ENCODE measurements at regions not wholly inside any gene's neighbourhood (a gene's known extent, or its start where the extent isn't known, plus 50 kb on each side); places are given as distances from the start of the nearest gene placed in this dataset.

DNA sequence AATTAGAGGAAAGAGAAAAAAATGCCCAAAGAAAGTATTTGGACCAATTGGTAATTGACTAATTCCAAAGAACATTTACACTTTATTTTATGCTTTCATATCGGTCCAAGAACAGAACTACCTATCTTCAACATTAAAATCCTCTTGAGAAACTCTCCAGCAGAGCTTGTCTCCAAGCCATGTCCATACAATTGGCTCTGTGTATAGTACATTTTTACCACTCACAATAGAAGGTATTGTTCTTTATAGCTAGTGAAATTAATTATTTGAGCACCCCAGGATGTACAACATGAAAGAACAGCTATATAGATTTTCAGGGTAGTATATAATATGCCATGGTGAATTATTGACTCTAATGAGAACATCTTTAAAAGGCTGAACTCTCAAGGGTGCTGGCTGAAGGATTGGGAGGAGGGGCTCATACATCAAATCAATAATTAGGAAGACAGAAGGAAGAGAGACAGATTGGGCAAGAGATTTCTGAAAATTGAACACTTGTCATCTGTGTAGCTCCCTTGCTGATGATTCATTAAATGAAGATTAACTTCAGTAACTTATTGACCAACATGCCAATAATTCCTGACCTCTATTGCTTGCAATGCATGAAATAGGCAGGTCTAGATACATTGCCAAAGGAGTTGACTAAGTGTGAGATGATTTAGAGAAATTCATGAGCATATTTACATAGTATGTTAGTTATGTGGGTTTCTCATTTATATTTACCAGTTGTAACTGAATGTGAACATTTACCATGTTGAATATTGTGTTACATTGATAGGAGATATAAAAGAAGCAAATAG is 249.7 kb downstream of the MTERF1 start:
- no peak for TF ChIP-seq CTCF (IDR thresholded peaks at IDR 0.05)
- no peak for TF ChIP-seq POLR2A (IDR thresholded peaks at IDR 0.05)
